ENCODE measurements at regions not wholly inside any gene's neighbourhood (a gene's known extent, or its start where the extent isn't known, plus 50 kb on each side); places are given as distances from the start of the nearest gene placed in this dataset.
"Not testable (repeated sequence)": the region's sequence is repeated elsewhere in the genome, so short reads cannot be mapped to it uniquely, and the experiment has no call there.

DNA sequence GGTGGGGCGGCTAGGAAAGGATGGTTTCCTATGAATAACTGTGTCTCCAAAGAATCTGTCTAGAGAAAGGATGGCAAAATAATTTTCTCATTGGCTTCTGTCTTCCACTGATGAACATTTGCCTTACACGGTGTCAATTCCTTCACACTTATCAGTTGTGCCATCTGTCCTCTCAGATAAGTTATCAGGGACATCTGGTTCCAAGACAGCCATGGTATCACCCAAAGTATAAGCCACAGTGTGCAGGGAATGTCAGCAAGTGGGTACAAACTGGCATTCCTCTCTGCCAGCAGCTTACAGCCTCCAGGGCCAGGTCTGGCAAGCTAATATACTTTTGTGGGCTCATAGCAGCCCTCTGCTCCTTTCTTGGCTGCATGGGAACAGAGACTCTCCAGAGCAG lies 1092.0 kb downstream of the EFNA5 start:
- no peak for DNase-seq (ENCODE audit: low spot score)

DNA sequence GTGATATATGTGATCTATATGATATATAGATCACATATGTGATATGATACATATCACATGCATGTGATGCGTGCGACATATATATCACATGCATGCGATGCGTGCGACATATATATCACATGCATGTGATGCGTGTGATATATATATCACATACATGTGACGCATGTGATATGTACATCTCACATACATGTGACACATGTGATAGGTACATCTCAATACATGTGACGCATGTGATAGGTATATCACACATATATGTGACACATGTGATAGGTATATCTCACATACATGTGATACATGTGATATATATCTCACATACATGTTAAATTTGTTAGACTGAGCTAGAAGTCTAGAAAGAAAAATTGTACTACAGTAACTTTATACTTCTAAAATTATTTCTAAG lies 1095.9 kb downstream of the EFNA5 start:
- no peak for DNase-seq (ENCODE audit: low spot score)

DNA sequence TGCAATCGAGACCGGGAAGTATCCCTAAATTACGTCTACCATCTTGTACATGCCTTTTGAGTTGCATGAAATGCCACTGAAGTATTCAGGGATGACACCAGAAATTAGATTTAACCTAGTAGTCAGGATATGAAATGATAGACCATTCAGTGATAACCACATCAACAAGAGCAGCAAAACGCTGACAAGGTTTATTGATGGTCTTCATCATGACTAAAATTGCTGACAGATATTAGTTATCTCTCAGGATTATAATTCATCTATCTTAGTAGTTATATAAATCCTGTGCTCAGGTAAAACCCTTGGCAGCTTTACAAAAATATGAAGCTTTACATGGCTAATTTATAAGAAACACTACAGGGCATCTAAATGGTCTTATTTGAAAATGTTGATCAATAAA lies 1104.7 kb downstream of the EFNA5 start:
- no peak for DNase-seq (ENCODE audit: low spot score)

- DNase-seq (ENCODE audit: low spot score): no peak
Measured at GRCh38 chr5:106545325-106545724, 1125.4 kb downstream of the EFNA5 start.

DNA sequence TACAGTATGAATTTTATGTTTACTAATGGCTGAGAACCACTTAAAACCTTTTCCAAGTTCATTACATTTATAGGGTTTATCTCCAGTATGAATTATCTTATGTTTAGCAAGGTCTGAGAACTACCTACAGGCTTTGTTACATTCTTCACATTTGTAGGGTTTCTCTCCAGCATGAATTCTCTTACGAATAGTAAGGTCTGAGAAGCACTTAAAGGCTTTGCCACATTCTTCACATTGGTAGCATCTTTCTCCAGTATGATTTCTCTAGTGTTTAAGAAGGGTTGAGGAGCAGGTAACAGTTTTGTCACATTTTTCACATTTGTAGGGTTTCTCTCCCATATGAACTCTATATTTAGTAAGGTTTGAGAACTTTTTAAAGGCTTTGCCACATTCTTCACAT lies 1127.4 kb downstream of the EFNA5 start:
- no peak for DNase-seq (ENCODE audit: low spot score)

DNA sequence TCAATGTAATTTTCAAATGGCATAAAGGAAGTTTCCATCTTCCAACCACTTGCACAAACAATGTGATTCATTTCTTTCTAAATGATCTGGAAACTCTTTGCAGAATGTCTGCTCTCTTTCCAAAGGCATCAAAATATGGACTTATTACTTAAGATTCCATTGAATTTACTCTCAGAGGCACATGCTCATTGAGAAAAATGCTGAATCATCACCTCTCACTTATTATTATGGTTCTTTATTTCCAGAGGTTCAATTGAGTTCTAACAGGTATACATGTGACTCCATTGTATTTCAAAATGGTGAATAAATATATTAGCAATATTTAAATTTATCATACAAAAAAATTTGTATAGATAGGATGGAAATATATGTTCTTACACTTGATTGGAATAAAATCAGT lies 1140.6 kb downstream of the EFNA5 start:
- no peak for DNase-seq (ENCODE audit: low spot score)

DNA sequence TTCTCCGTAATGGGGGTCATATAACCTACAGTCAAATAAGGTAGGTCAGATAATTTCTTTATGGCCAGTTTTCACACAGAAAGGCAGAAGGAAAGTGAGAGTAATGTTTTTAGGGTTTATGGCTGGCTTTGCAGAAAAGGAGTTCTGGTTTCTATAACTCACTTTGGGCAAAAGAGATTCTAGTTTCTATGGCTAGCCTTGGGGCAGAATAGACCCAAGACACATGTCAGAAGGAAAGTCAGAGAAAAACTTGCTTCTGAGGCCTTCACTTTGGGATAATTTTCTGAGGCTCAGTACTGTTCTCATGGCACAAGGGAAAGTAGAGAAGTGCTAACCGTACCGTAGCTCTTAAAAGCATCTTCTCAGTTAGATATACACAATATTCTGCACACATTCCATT lies 1145.3 kb downstream of the EFNA5 start:
- no peak for DNase-seq (ENCODE audit: low spot score)

- DNase-seq (ENCODE audit: low spot score): no peak
Measured at GRCh38 chr5:106523852-106524251, 1146.9 kb downstream of the EFNA5 start.

- no peak for DNase-seq (ENCODE audit: low spot score)
Measured at GRCh38 chr5:106522296-106522695, 1148.4 kb downstream of the EFNA5 start.

DNA sequence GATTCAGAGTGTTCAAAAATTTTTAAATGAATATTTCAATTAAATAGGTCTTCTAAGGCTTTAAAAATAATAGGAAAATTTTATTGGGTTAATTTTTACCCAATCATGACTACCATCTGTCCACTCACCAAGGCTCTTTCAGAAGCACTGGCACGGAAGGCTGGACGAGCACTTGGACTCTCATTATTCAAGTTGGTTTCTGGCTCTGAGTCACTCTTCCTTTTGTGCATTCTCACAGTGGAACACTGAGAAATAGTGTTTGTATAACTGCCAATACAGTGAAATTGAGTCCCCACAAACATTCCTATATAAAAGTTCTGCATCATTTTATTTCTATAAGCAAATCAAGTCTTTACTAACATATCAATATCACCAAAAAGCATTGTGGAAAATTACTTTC lies 1149.0 kb downstream of the EFNA5 start:
- no peak for DNase-seq (ENCODE audit: low spot score)

- no peak for DNase-seq (ENCODE audit: low spot score)
Measured at GRCh38 chr5:106510321-106510720, 1160.4 kb downstream of the EFNA5 start.

- no peak for DNase-seq (ENCODE audit: low spot score)
Measured at GRCh38 chr5:106508894-106509293, 1161.8 kb downstream of the EFNA5 start.

DNA sequence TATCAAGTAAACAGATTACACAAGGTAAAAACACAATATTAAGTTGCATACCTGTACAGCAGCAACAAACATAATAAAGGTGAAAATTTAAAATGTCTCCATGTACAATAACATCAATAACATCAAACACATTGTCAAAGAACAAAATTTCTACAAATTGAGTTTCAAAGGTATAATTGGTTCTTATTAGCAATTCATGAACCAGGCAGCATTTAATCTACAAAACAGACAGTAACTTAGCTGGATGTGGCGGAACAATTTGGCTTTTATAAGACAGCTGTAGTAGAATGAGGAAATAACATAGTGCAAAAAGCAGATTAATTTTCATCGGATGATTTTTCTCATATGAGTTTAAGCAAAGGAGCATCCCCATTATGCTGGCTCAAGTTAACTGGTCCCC lies 1176.8 kb downstream of the EFNA5 start:
- DNase-seq (ENCODE audit: low spot score): no peak

DNA sequence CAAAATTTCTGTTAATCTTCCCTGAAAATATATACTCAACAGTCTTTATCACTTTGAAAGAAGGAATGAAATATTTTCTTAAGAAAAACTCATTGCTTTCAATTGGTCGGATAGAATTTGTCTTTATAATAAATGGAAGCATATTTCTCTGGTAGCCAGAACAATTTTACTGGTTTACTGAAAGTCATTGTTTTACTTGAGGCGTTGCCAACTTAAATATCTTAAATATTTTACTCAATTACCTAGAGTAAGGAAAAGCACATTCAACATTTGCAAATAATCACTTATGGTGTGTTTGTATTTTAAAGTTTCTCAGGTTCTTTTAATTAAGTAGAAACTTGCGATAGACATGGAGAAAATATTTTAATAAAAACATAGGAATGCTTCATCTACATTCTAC lies 1181.7 kb downstream of the EFNA5 start:
- DNase-seq (ENCODE audit: low spot score): no peak

DNA sequence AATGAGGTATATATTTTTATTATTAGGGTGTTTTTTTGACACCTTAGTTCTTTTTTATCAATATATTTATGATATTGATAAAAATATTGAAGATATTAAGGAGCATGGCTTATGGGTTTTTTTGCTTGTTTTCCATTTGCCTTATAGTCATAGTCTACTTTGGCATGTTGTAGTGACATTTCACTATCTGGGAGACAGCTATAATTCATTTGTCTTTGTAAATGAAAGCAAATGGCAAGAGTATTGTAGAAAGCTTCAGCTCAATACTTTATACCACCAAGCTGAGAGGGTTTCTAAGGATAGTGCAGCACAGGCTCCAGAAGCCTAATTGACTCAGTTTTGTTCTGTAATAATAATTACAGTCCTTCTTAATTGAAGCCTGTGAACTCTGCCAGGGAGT lies 1182.3 kb downstream of the EFNA5 start:
- no peak for DNase-seq (ENCODE audit: low spot score)

DNA sequence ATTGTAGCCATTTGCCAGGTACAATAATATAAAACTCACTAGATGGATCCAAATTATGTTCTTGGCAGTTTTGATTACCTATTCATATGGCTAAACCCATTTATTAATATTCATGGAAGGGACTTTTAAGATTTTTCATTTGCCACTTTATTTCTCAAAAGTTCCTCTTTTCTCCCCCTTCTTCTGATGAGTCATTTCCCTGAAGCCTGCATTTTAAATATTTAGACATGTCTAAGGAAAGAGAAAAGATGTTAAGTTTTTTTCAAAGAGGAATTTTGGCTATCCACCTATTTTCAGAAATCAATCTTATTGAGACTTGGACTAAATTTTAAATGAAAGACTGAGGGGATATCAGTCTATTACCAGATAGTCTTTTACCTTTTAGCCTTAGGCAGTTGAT lies 1189.4 kb downstream of the EFNA5 start:
- no peak for DNase-seq (ENCODE audit: low spot score)

- no peak for DNase-seq (ENCODE audit: low spot score)
Measured at GRCh38 chr5:106476630-106477029, 1194.1 kb downstream of the EFNA5 start.

GRCh38 chr5:106474066-106474465 lies 1196.7 kb downstream of the EFNA5 start:
- DNase-seq (ENCODE audit: low spot score): no peak

DNA sequence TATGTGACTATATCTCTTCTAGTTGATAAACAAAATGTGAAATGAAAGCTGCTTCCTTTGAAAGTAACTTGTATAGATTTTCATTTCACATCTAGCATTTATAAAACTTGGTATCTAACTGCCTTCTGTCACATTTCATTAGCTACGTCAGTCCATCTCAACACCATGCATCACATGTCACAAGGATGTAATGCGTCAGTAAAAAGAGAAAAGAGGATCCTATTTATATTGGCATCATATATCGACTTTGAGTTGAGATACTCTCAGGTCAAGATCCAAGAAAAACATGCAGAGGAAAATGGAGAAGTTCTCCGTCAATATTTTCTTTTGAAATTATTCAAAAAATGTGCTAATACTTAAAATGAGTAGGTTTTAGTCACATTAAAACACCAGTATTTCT lies 1211.2 kb downstream of the EFNA5 start:
- no peak for DNase-seq (ENCODE audit: low spot score)

GRCh38 chr5:106454651-106455415 lies 1215.9 kb downstream of the EFNA5 start:
- DNase-seq (ENCODE audit: low spot score): no peak

DNA sequence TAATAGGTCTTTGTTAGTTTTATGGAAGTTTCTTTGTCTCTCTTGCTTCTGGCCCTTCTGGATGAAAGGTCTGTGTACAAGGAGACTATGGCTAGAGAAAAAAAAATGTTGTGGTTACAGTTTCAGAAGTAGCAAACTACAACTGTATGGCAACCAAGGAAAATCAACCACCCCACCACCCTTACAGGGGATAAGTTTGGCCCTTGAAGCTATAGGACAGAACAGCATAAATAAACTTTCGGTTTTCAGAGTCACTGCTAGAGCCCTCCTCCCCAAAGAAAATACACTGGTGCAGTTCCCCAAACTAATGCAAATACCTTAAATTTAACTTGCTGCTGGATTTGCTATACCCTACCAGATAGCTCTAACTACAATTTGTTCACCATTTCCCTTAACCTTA lies 1216.7 kb downstream of the EFNA5 start:
- no peak for DNase-seq (ENCODE audit: low spot score)

DNA sequence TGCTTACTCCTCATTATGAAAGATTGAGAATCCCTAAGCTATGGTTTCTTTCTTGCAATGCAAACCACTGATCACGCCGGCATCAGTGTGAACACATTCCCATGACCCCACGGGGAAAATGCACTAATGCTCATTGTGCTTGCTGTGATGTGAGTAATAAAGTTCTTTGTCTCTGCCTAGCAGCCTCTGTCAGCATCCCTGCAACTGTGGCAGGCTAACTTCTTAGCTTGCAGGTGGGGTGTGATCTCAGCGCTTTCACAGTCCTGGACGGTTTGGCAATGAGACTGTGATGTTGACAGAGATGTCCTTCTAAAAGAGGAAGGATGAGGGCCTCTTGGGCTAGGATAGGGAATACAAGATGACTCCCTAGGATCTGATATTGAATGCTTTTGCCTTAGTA lies 1218.7 kb downstream of the EFNA5 start:
- DNase-seq (ENCODE audit: low spot score): no peak

DNA sequence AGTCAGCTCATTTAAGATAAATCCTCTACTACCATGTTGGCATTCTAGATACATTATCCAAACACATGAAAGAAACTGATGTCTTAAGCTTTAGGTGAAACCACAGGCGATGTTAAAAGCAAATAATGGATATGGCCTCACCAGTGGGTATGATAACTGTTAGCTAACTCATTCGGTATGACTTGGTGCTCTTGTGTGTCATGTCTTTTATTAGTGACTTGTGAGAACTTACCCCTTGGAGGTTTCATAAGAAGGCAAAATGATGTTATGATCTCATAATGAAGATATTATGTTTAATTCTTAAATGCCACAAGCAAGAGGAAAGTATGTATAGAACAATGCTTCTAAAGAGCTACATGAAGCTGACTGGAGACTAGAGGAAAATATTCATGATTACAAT lies 1227.0 kb downstream of the EFNA5 start:
- DNase-seq (ENCODE audit: low spot score): no peak

DNA sequence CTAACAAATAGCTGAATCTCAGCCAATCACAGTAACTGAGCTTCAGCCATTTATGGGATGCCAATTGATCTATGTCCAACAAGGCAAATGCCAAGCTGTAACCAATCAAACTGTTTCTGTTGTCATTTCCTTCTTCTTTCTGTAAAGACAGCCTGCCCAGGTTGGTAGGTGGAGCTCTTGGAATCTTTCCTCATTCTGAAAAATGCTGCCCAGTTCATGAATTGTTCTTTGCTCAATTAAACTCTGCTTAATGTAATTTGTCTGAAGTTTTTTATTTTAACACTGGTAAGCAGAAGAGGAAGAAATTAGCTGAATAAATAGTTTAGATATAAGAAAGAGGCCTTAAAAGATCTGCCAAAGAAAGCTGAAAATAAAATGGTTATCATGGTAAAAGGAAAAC lies 1235.6 kb downstream of the EFNA5 start:
- no peak for DNase-seq (ENCODE audit: low spot score)

GRCh38 chr5:106430733-106431132 lies 1240.0 kb downstream of the EFNA5 start:
- not testable (repeated sequence) for DNase-seq (ENCODE audit: low spot score)

Data from hepatic stellate cell (primary cell).